NCI-H1092 treated with DMSO at 0.1 percent for 48 hours (cell line): ENCODE measurements at regions not wholly inside any gene's neighbourhood (a gene's known extent, or its start where the extent isn't known, plus 50 kb on each side); places are given as distances from the start of the nearest gene placed in this dataset.

Source experiments
- DNase-seq: peaks from one replicate; lab custom pipeline; 2025; lab: John Stamatoyannopoulos, UW

DNA sequence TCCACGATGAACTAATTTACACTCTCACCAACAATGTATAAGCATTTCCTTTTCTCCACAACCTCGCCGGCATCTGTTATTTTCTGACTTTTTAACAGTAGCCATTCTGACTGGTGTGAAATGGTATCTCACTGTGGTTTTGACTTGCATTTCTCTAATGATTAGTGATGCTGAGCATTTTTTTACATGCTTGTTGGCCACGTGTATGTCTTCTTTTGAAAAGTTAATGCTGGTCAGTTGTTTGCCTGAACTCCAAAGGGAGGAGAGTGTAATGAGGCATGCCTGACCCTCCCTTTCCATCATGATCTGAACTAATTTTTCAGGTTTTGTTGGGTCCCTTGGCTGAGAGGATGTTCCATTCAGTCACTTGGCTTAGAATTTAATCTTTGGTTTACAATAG lies 50.7 kb upstream of the SVIL start:
- DNase-seq = no peak
